Fibroblast of lung (primary cell): ENCODE measurements at regions not wholly inside any gene's neighbourhood (a gene's known extent, or its start where the extent isn't known, plus 50 kb on each side); places are given as distances from the start of the nearest gene placed in this dataset.

Experiments
- DNase-seq, 2 donors: peaks; one replicate each; pipeline versions ENCODE4 v3.0.0 to v3.0.0-alpha.2; 2010; ENCODE audit warnings: low read depth in 2 of 2
- H2AFZ ChIP-seq: 2 replicates; pipeline ENCODE4 v1.5.1; 2012; ENCODE audit warnings: low read length, control low read depth, inconsistent platforms
- H3K27ac ChIP-seq: 2 replicates; pipeline ENCODE4 v1.5.1; 2011; ENCODE audit warnings: low read length, control low read depth; ENCODE audit not compliant: insufficient read depth
- H3K27me3 ChIP-seq: 2 replicates; pipeline ENCODE4 v1.5.1; 2011; ENCODE audit warnings: mild to moderate bottlenecking, low read length; ENCODE audit not compliant: control insufficient read depth, insufficient read depth
- H3K36me3 ChIP-seq: 2 replicates; pipeline ENCODE4 v1.5.1; 2011; ENCODE audit warnings: low read length; ENCODE audit not compliant: control insufficient read depth, insufficient read depth
- H3K4me1 ChIP-seq: 2 replicates; pipeline ENCODE4 v1.5.1; 2011; ENCODE audit warnings: low read length; ENCODE audit not compliant: control insufficient read depth, insufficient read depth; ENCODE audit errors: extremely low read depth
- H3K4me2 ChIP-seq: 2 replicates; pipeline ENCODE4 v1.5.1; 2011; ENCODE audit warnings: low read length, control low read depth; ENCODE audit not compliant: insufficient read depth; ENCODE audit errors: extremely low read depth
- H3K4me3 ChIP-seq, 4 experiments: fragments of 200-600 bp in 1 of 4; sonication (generic) in 1 of 4; replicated peaks in 1 of 4; 2 replicates each; pipeline ENCODE4 v1.5.1; 2011 to 2016; ENCODE audit warnings: low read length in 4 of 4, low read depth in 3 of 4, mild to moderate bottlenecking in 3 of 4, control low read depth in 2 of 4, inconsistent platforms in 1 of 4, mixed read lengths in 1 of 4; ENCODE audit not compliant: insufficient read depth in 1 of 4; ENCODE audit errors: control extremely low read depth in 1 of 4
- H3K79me2 ChIP-seq: 2 replicates; pipeline ENCODE4 v1.5.1; 2012; ENCODE audit warnings: mild to moderate bottlenecking, low read length, inconsistent platforms; ENCODE audit not compliant: control insufficient read depth, insufficient read depth
- H3K9ac ChIP-seq: 2 replicates; pipeline ENCODE4 v1.5.1; 2011; ENCODE audit warnings: mild to moderate bottlenecking, low read length, control low read depth; ENCODE audit not compliant: insufficient read depth
- H3K9me3 ChIP-seq: 2 replicates; pipeline ENCODE4 v1.5.1; 2012; ENCODE audit warnings: low read depth, low read length; ENCODE audit not compliant: control insufficient read depth, insufficient read depth
- H4K20me1 ChIP-seq: 2 replicates; pipeline ENCODE4 v1.5.1; 2011; ENCODE audit warnings: low read length; ENCODE audit not compliant: control insufficient read depth, insufficient read depth; ENCODE audit errors: extremely low read depth
- CTCF ChIP-seq, 2 donors: IDR thresholded peaks in 1 of 2; conservative IDR thresholded peaks in 1 of 2; 1 replicate in 1 of 2; 2 replicates in 1 of 2; pipeline ENCODE4 v1.5.1; 2011 to 2012; ENCODE audit warnings: low read length in 2 of 2, control low read depth in 1 of 2, inconsistent platforms in 1 of 2, low read depth in 1 of 2, mild to moderate bottlenecking in 1 of 2
- EZH2 ChIP-seq: IDR thresholded peaks from 2 replicates; pipeline ENCODE4 v1.5.1; 2012; ENCODE audit warnings: low read length, control low read depth, mild to moderate bottlenecking; ENCODE audit errors: missing control alignments

GRCh38 chr3:28191363-28191762, 50.1 kb upstream of the CMC1 start:
- Histone ChIP-seq H4K20me1 (no peaks in the 10 kb centered on the region), H2AFZ (no peak overlapping the region), H3K36me3 (no peaks in the 10 kb centered on the region), H3K79me2 (no peaks in the 10 kb centered on the region), H3K27ac (no peak overlapping the region), H3K27me3 (no peaks in the 10 kb centered on the region), H3K4me2 (no peak overlapping the region), H3K4me1 (no peaks in the 10 kb centered on the region), H3K9me3 (no peaks in the 10 kb centered on the region), H3K4me3 (no peak overlapping the region), H3K9ac (no peak overlapping the region)
- TF ChIP-seq CTCF (conservative IDR thresholded peaks at IDR 0.05 in 1 of 2, IDR thresholded peaks at IDR 0.05 in 1 of 2; ENCODE audit: low read depth in 1 of 2, low read length in 2 of 2) (no peak), EZH2 (no peak)
- peak in 1 of 2 donors; percentile 57 for DNase-seq
